ENCODE measurements at regions not wholly inside any gene's neighbourhood (a gene's known extent, or its start where the extent isn't known, plus 50 kb on each side); places are given as distances from the start of the nearest gene placed in this dataset.

DNA sequence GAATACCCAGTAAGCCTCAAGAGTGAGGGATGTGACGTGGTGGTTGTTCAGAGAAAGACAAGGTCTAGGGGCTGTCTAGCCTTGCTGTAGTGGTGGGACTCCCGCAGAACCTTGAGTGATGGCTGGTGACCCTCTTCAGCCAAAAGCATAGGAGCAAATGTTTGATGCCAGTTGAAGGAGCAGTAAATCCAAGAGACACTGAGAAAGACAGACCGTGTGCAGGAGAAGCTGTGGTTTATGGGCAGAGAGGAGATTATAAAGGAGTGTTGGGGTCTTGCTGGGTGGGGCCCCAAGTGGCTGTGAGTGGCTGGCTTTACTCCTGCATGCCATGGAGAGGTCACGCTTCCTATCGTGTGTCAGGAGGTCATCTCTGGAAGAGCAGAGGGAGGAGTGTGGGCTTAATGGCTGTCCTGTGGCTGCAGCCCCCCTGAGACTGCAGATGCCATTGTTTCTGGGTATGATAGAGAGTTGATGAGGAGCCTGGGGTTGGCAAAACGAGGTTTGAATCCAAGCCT is 152.0 kb upstream of the CCND2 start:
- no peak for TF ChIP-seq POLR2A (IDR thresholded peaks at IDR 0.05)
- TF ChIP-seq, protein P1, sequence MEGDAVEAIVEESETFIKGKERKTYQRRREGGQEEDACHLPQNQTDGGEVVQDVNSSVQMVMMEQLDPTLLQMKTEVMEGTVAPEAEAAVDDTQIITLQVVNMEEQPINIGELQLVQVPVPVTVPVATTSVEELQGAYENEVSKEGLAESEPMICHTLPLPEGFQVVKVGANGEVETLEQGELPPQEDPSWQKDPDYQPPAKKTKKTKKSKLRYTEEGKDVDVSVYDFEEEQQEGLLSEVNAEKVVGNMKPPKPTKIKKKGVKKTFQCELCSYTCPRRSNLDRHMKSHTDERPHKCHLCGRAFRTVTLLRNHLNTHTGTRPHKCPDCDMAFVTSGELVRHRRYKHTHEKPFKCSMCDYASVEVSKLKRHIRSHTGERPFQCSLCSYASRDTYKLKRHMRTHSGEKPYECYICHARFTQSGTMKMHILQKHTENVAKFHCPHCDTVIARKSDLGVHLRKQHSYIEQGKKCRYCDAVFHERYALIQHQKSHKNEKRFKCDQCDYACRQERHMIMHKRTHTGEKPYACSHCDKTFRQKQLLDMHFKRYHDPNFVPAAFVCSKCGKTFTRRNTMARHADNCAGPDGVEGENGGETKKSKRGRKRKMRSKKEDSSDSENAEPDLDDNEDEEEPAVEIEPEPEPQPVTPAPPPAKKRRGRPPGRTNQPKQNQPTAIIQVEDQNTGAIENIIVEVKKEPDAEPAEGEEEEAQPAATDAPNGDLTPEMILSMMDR (IDR thresholded peaks at IDR 0.05) = no peak

Data from suprapubic skin (tissue), 3 donors.